Calu3 (cell line): ENCODE measurements at regions not wholly inside any gene's neighbourhood (a gene's known extent, or its start where the extent isn't known, plus 50 kb on each side); places are given as distances from the start of the nearest gene placed in this dataset.

Experiments
- BruUV-seq: library from RNA; stranded (reverse); fragments of 400-500 nt; replicated peaks from 2 replicates; lab custom pipeline; 2021; lab: Mats Ljungman, UMichigan
- CTCF ChIA-PET: fragments of 300-600 bp; sonication (Branson Sonifier 250); formaldehyde crosslinking; loops from one replicate; lab custom pipeline; 2022; ENCODE audit warnings: antibody characterized with exemption; lab: Charles Lee
- DNase-seq: peaks from one replicate; pipeline ENCODE4 v3.0.0; 2022
- H3K27ac Mint-ChIP-seq: one replicate; pipeline ENCODE4 v1.8.0; 2022; ENCODE audit warnings: mixed read lengths; ENCODE audit not compliant: unreplicated experiment
- H3K27me3 Mint-ChIP-seq: one replicate; pipeline ENCODE4 v1.8.0; 2022; ENCODE audit warnings: mixed read lengths; ENCODE audit not compliant: unreplicated experiment
- H3K36me3 Mint-ChIP-seq: one replicate; pipeline ENCODE4 v1.8.0; 2022; ENCODE audit warnings: mild to moderate bottlenecking, moderate library complexity, mixed read lengths; ENCODE audit not compliant: insufficient read depth, unreplicated experiment
- H3K4me1 Mint-ChIP-seq: one replicate; pipeline ENCODE4 v1.8.0; 2022; ENCODE audit warnings: mild to moderate bottlenecking, low read depth, mixed read lengths; ENCODE audit not compliant: unreplicated experiment
- H3K4me3 Mint-ChIP-seq: one replicate; pipeline ENCODE4 v1.8.0; 2022; ENCODE audit warnings: mild to moderate bottlenecking, low read depth, moderate library complexity, mixed read lengths; ENCODE audit not compliant: unreplicated experiment
- H3K9me3 Mint-ChIP-seq: one replicate; pipeline ENCODE4 v1.8.0; 2022; ENCODE audit warnings: low read depth, mixed read lengths; ENCODE audit not compliant: unreplicated experiment
- CTCF ChIP-seq: fragments of 200-600 bp; IDR thresholded peaks from one replicate; pipeline ENCODE4 v1.8.0; 2022; ENCODE audit warnings: antibody characterized with exemption; ENCODE audit not compliant: unreplicated experiment
- intact Hi-C: fragments of 100-400 bp; cut with micrococcal nuclease; formaldehyde crosslinking; loops from one replicate; pipeline ENCODE4 v1.10.0; 2022; ENCODE audit not compliant: unreplicated experiment

DNA sequence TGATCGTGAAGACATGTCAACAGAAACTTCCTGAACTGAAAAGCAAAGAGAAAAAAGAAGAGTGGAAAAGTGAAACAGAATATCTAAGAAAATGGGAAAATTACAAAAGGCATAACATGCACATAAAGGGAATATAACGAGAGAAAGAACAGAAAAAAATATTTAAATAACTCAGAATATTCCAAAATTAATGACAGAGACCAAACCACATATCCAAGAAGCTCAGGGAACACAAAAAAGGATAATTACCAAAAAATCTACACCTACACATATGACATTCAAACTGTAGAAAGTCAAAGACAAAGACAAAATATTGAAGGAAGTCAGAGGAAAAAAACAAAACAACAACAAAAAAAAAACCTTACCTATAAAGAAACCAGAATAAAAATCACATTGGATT is 105.5 kb downstream of the OR13A1 start:
- intact Hi-C loops, result no loop called here
- no TSS peak for BruUV-seq

GRCh38 chr10:45211576-45211975 is 103.8 kb downstream of the OR13A1 start:
- Mint-ChIP-seq H3K4me1 (no peaks in the 10 kb centered on the region), H3K27ac (no peak overlapping the region), H3K9me3 (peaks cover 6% of the 10 kb centered on the region), H3K27me3 (peaks cover 38% of the 10 kb centered on the region), H3K36me3 (no peaks in the 10 kb centered on the region), H3K4me3 (no peak overlapping the region)
- DNase-seq, result no peak
- intact Hi-C loops, result no loop called here
- BruUV-seq, result no TSS peak
- TF ChIP-seq CTCF, result no peak
- CTCF ChIA-PET, result no interaction called here

More for the DNA sequence above, 105.5 kb downstream of the OR13A1 start:
- Mint-ChIP-seq H3K27ac (no peak overlapping the region), H3K4me1 (no peaks in the 10 kb centered on the region), H3K27me3 (peaks cover 40% of the 10 kb centered on the region), H3K9me3 (peaks cover 6% of the 10 kb centered on the region), H3K4me3 (no peak overlapping the region), H3K36me3 (no peaks in the 10 kb centered on the region)
- CTCF ChIA-PET, result no interaction called here
- no peak for TF ChIP-seq CTCF
- DNase-seq, result no peak

- no peak for TF ChIP-seq CTCF
- no peaks in the 10 kb centered on the region for H3K27me3 Mint-ChIP-seq
- CTCF ChIA-PET, result interaction anchor here (0.6 kb wide), 1 partner anchor 418 kb away, joined by 3 read pairs; no protein-coding TSS in a partner anchor
- intact Hi-C loops, result no loop called here
- no peaks in the 10 kb centered on the region for H3K9me3 Mint-ChIP-seq
- DNase-seq, result no peak
- H3K36me3 Mint-ChIP-seq, result no peaks in the 10 kb centered on the region
- H3K4me3 Mint-ChIP-seq, result no peak overlapping the region
- no TSS peak for BruUV-seq
- no peak overlapping the region for H3K27ac Mint-ChIP-seq
- no peaks in the 10 kb centered on the region for H3K4me1 Mint-ChIP-seq
Measured at GRCh38 chr10:45219416-45219815, 96.0 kb downstream of the OR13A1 start.

DNA sequence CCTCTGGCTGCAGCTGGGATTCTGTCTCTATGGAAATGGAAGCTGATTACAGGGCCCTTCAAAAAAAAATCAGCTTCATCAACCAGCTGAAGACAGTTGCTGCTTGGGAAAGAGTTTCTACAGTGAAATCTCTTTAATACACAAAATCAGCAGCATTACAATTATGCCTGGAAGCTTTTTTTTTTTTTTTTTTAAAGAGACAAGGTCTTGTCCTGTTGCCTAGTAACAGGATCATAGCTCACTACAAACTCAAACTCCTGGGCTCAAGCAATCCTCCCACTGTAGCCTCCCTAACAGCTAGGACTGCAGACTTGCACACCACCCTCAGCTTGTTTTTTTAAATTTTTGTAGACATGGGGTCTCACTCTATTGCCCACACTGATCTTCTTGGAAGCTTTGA is 94.5 kb downstream of the OR13A1 start:
- intact Hi-C loops, result no loop called here
- Mint-ChIP-seq H3K27ac (no peak overlapping the region), H3K36me3 (no peaks in the 10 kb centered on the region), H3K4me3 (no peak overlapping the region), H3K27me3 (peaks cover 15% of the 10 kb centered on the region), H3K9me3 (no peaks in the 10 kb centered on the region), H3K4me1 (no peaks in the 10 kb centered on the region)
- no TSS peak for BruUV-seq
- CTCF ChIA-PET, result interaction anchor here (0.7 to 1.1 kb wide), 2 partner anchors 15 to 42 kb away, joined by 5 to 7 read pairs; no protein-coding TSS in a partner anchor
- TF ChIP-seq CTCF, result no peak
- no peak for DNase-seq
